IMR-90 (cell line): ENCODE measurements at regions not wholly inside any gene's neighbourhood (a gene's known extent, or its start where the extent isn't known, plus 50 kb on each side); places are given as distances from the start of the nearest gene placed in this dataset.
A peak's percentile ranks its signal among the peaks of the same experiment; 100 is the strongest.

ENCODE experiments used
- ATAC-seq: fragments of 200-7000 bp; cut with Tn5 transposase; 2 replicates; pipeline ENCODE4 v1.9.1; 2020; ENCODE audit warnings: low read depth, mild to moderate bottlenecking, moderate library complexity
- BruUV-seq: library from RNA; stranded (reverse); fragments of 400-500 nt; replicated peaks from 2 replicates; lab custom pipeline; 2021; lab: Mats Ljungman, UMichigan
- CTCF ChIA-PET: fragments of 300-600 bp; formaldehyde crosslinking; extraction: SDS; loops from one replicate; lab custom pipeline; 2021; ENCODE audit warnings: antibody characterized with exemption; lab: Yijun Ruan, JAX
- POLR2A ChIA-PET: fragments of 300-600 bp; sonication (Branson Sonifier 250); formaldehyde crosslinking; loops from one replicate; lab custom pipeline; 2022; ENCODE audit warnings: antibody characterized with exemption; ENCODE audit not compliant: unreplicated experiment; lab: Charles Lee
- DNase-seq: peaks from one replicate; pipeline ENCODE4 v3.0.0; 2013
- H2AFZ ChIP-seq: replicated peaks from 2 replicates; pipeline ENCODE3; 2013; ENCODE audit warnings: low read length, mild to moderate bottlenecking; ENCODE audit not compliant: poor library complexity
- H2AK5ac ChIP-seq: 2 replicates; pipeline ENCODE4 v1.6.1; 2013; ENCODE audit warnings: low read depth, low read length, inconsistent platforms
- H2AK9ac ChIP-seq: replicated peaks from 2 replicates; pipeline ENCODE3; 2013; ENCODE audit warnings: mild to moderate bottlenecking, low read depth, low read length, moderate library complexity; ENCODE audit not compliant: poor library complexity
- H2BK120ac ChIP-seq: 2 replicates; pipeline ENCODE4 v1.6.1; 2013; ENCODE audit warnings: low read depth, low read length, inconsistent platforms
- H2BK15ac ChIP-seq: 3 replicates; pipeline ENCODE4 v1.6.1; 2013; ENCODE audit warnings: low read depth, low read length, inconsistent platforms
- H2BK20ac ChIP-seq: 2 replicates; pipeline ENCODE4 v1.6.1; 2013; ENCODE audit warnings: low read depth, mild to moderate bottlenecking, inconsistent platforms, low read length, moderate library complexity
- H2BK5ac ChIP-seq: 2 replicates; pipeline ENCODE4 v1.6.1; 2013; ENCODE audit warnings: mild to moderate bottlenecking, low read depth, low read length, inconsistent platforms; ENCODE audit not compliant: poor library complexity, severe bottlenecking
- H3K14ac ChIP-seq: replicated peaks from 2 replicates; pipeline ENCODE4 v1.6.1; 2013; ENCODE audit warnings: low read depth, low read length, inconsistent platforms
- H3K18ac ChIP-seq: 2 replicates; pipeline ENCODE4 v1.6.1; 2013; ENCODE audit warnings: low read depth, low read length, control low read depth
- H3K23ac ChIP-seq: 2 replicates; pipeline ENCODE4 v1.6.1; 2013; ENCODE audit warnings: low read depth, low read length, inconsistent platforms
- H3K27ac ChIP-seq: 2 replicates; pipeline ENCODE4 v1.5.1; 2013; ENCODE audit warnings: mild to moderate bottlenecking, control low read depth, low read length; ENCODE audit not compliant: insufficient read depth
- H3K27me3 ChIP-seq: 2 replicates; pipeline ENCODE4 v1.6.1; 2013; ENCODE audit warnings: low read length; ENCODE audit not compliant: control insufficient read depth, insufficient read depth
- H3K36me3 ChIP-seq: 2 replicates; pipeline ENCODE4 v1.6.1; 2013; ENCODE audit warnings: low read length, mixed read lengths; ENCODE audit not compliant: control insufficient read depth, insufficient read depth
- H3K4ac ChIP-seq: 2 replicates; pipeline ENCODE4 v1.6.1; 2013; ENCODE audit warnings: low read depth, low read length, inconsistent platforms
- H3K4me1 ChIP-seq: 2 replicates; pipeline ENCODE4 v1.6.1; 2013; ENCODE audit warnings: low read length, mixed read lengths; ENCODE audit not compliant: control insufficient read depth, insufficient read depth
- H3K4me2 ChIP-seq: 2 replicates; pipeline ENCODE4 v1.6.1; 2013; ENCODE audit warnings: low read depth, mild to moderate bottlenecking, control low read depth, low read length, moderate library complexity
- H3K4me3 ChIP-seq: 2 replicates; pipeline ENCODE4 v1.5.1; 2013; ENCODE audit warnings: low read depth, mild to moderate bottlenecking, control low read depth, low read length, moderate library complexity; ENCODE audit not compliant: insufficient read depth
- H3K56ac ChIP-seq: 2 replicates; pipeline ENCODE4 v1.6.1; 2013; ENCODE audit warnings: low read length, inconsistent platforms; ENCODE audit not compliant: insufficient read depth; ENCODE audit errors: extremely low read depth
- H3K79me1 ChIP-seq, 2 experiments: 2 replicates each; pipeline ENCODE4 v1.6.1; 2013; ENCODE audit warnings: low read length in 2 of 2, inconsistent platforms in 1 of 2, low read depth in 1 of 2
- H3K9ac ChIP-seq: 2 replicates; pipeline ENCODE4 v1.6.1; 2013; ENCODE audit warnings: low read depth, low read length, control low read depth
- H3K9me1 ChIP-seq: 2 replicates; pipeline ENCODE4 v1.6.1; 2013; ENCODE audit warnings: low read length, inconsistent platforms; ENCODE audit not compliant: insufficient read depth
- H3K9me3 ChIP-seq: 2 replicates; pipeline ENCODE4 v1.6.1; 2013; ENCODE audit warnings: low read length; ENCODE audit not compliant: control insufficient read depth, insufficient read depth
- H4K20me1 ChIP-seq: 2 replicates; pipeline ENCODE4 v1.6.1; 2013; ENCODE audit warnings: low read length, inconsistent platforms; ENCODE audit not compliant: insufficient read depth
- H4K5ac ChIP-seq: 2 replicates; pipeline ENCODE4 v1.6.1; 2013; ENCODE audit warnings: mild to moderate bottlenecking, low read depth, low read length, control low read depth
- H4K8ac ChIP-seq, 2 experiments: 2 replicates each; pipeline ENCODE4 v1.6.1; 2013; ENCODE audit warnings: low read depth in 2 of 2, low read length in 2 of 2, control low read depth in 1 of 2, inconsistent platforms in 1 of 2
- H4K91ac ChIP-seq: 2 replicates; pipeline ENCODE4 v1.6.1; 2013; ENCODE audit warnings: low read depth, low read length, inconsistent platforms; ENCODE audit not compliant: insufficient read depth
- BHLHE40 ChIP-seq: fragments of 150-350 bp; IDR thresholded peaks from 2 replicates; pipeline ENCODE4 v1.6.1; 2016; ENCODE audit warnings: mild to moderate bottlenecking, low read depth, low read length
- CHD1 ChIP-seq: IDR thresholded peaks from 2 replicates; pipeline ENCODE4 v1.6.1; 2012; ENCODE audit warnings: low read depth, low read length, improper control_type of control experiment
- CTCF ChIP-seq: conservative IDR thresholded peaks from 2 replicates; pipeline ENCODE4 v1.5.1; 2012; ENCODE audit warnings: mild to moderate bottlenecking, low read depth, low read length, improper control_type of control experiment
- MAFK ChIP-seq: IDR thresholded peaks from 2 replicates; pipeline ENCODE4 v1.6.1; 2012; ENCODE audit warnings: low read depth, low read length, improper control_type of control experiment
- POLR2A ChIP-seq: IDR thresholded peaks from 2 replicates; pipeline ENCODE4 v1.6.1; 2012; ENCODE audit warnings: mild to moderate bottlenecking, low read depth, low read length
- RAD21 ChIP-seq: IDR thresholded peaks from 2 replicates; pipeline ENCODE4 v1.6.1; 2012; ENCODE audit warnings: low read length, improper control_type of control experiment
- RFX5 ChIP-seq: IDR thresholded peaks from 2 replicates; pipeline ENCODE4 v1.8.0; 2012; ENCODE audit warnings: low read depth, mild to moderate bottlenecking, low read length, moderate library complexity
- SMC3 ChIP-seq: fragments of 150-350 bp; IDR thresholded peaks from 2 replicates; pipeline ENCODE4 v1.6.1; 2016; ENCODE audit warnings: low read depth, mild to moderate bottlenecking, antibody characterized with exemption, low read length, moderate library complexity
- USF2 ChIP-seq: fragments of 150-350 bp; IDR thresholded peaks from 2 replicates; pipeline ENCODE4 v1.6.1; 2017; ENCODE audit warnings: mild to moderate bottlenecking, antibody characterized with exemption, low read length, low read depth
- WGBS, 2 experiments: methylation state at CpG; one replicate each; pipeline versions ENCODE4 v1.1.5 to v1.1.7; 2013; ENCODE audit warnings: missing lambda C conversion rate in 2 of 2; ENCODE audit not compliant: insufficient read length in 1 of 2; ENCODE audit errors: extremely low coverage in 2 of 2; 5-methylcytosine and 5-hydroxymethylcytosine counted together
- dilution Hi-C: fragments of 300-500 bp; cut with HindIII; formaldehyde crosslinking; loops from one replicate; pipeline ENCODE4 v1.14.3; 2018; ENCODE audit warnings: low sequenced_read_pairs; ENCODE audit not compliant: unreplicated experiment
- in situ Hi-C: fragments of 300-500 bp; cut with MboI; formaldehyde crosslinking; loops from 3 replicates; pipeline ENCODE4 v1.14.3; 2019; ENCODE audit warnings: low sequenced_read_pairs, inconsistent platforms, mixed read lengths
- intact Hi-C: fragments of 100-400 bp; cut with micrococcal nuclease; formaldehyde crosslinking; loops from 2 replicates; pipeline ENCODE4 v1.10.0; 2022
- TF ChIP-seq, protein P1 (sequence below): fragments of 150-350 bp; IDR thresholded peaks from 2 replicates; pipeline ENCODE4 v1.6.1; 2016; ENCODE audit warnings: low read depth, mild to moderate bottlenecking, low read length, moderate library complexity, borderline replicate concordance

GRCh38 chr6:48765352-48765961, 654.5 kb upstream of the PTCHD4 start:
- no CpG with 5 or more reads among the region's 7 CpGs for WGBS, 2 experiments

More at GRCh38 chr6:48765352-48765961, 654.5 kb upstream of the PTCHD4 start:
- ATAC-seq (peak; percentile 87), DNase-seq (peak; percentile 76)
- no peaks in the 10 kb centered on the region for H4K20me1 ChIP-seq
- no peak overlapping the region for H4K8ac ChIP-seq
- H3K79me1 ChIP-seq = no peaks in the 10 kb centered on the region
- in situ Hi-C loops = loop anchor here (10.0 to 25.0 kb wide), 2 partner anchors 647 to 981 kb away; partner anchors contain the start of gene OPN5
- H3K14ac ChIP-seq = no peak overlapping the region
- no peak overlapping the region for H3K4me2 ChIP-seq
- no peak overlapping the region for H2BK120ac ChIP-seq
- H3K36me3 ChIP-seq = no peaks in the 10 kb centered on the region
- intact Hi-C loops = loop anchor here (1.0 to 5.0 kb wide), 5 partner anchors 288 to 1135 kb away; no protein-coding TSS in a partner anchor
- TF ChIP-seq, protein P1, sequence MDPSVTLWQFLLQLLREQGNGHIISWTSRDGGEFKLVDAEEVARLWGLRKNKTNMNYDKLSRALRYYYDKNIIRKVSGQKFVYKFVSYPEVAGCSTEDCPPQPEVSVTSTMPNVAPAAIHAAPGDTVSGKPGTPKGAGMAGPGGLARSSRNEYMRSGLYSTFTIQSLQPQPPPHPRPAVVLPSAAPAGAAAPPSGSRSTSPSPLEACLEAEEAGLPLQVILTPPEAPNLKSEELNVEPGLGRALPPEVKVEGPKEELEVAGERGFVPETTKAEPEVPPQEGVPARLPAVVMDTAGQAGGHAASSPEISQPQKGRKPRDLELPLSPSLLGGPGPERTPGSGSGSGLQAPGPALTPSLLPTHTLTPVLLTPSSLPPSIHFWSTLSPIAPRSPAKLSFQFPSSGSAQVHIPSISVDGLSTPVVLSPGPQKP = no peak
- TF ChIP-seq BHLHE40 (no peak), CTCF (peak; percentile 78), POLR2A (no peak), RAD21 (peak; percentile 77), CHD1 (no peak), RFX5 (no peak), MAFK (no peak), USF2 (no peak), SMC3 (peak; percentile 66)
- H4K91ac ChIP-seq = no peak overlapping the region
- H3K27ac ChIP-seq = no peak overlapping the region
- no peaks in the 10 kb centered on the region for H3K27me3 ChIP-seq
- H3K9me1 ChIP-seq = no peaks in the 10 kb centered on the region
- ChIA-PET POLR2A (interaction anchor here (0.7 kb wide), 1 partner anchor 121 kb away, joined by 3 read pairs; no protein-coding TSS in a partner anchor), CTCF (interaction anchor here (0.6 to 1.9 kb wide), 11 partner anchors 9 to 986 kb away, joined by 3 to 8 read pairs (median 3); no protein-coding TSS in a partner anchor)
- no peak overlapping the region for H2AFZ ChIP-seq
- no peaks in the 10 kb centered on the region for H3K9me3 ChIP-seq
- no peak overlapping the region for H3K4ac ChIP-seq
- no peak overlapping the region for H3K9ac ChIP-seq
- no peak overlapping the region for H2BK5ac ChIP-seq
- no peak overlapping the region for H3K56ac ChIP-seq
- H3K18ac ChIP-seq = no peak overlapping the region
- H3K4me3 ChIP-seq = no peak overlapping the region
- no peak overlapping the region for H2BK15ac ChIP-seq
- BruUV-seq = no TSS peak
- no peak overlapping the region for H2AK5ac ChIP-seq
- dilution Hi-C loops = no loop called here
- no peak overlapping the region for H3K23ac ChIP-seq
- H3K4me1 ChIP-seq = peaks cover 2% of the 10 kb centered on the region
- H4K5ac ChIP-seq = no peak overlapping the region
- H2AK9ac ChIP-seq = no peak overlapping the region
- H2BK20ac ChIP-seq = no peak overlapping the region
